CD4-positive, alpha-beta T cell treated with Interleukin-17A for 4 hours (primary cell): ENCODE measurements at regions not wholly inside any gene's neighbourhood (a gene's known extent, or its start where the extent isn't known, plus 50 kb on each side); places are given as distances from the start of the nearest gene placed in this dataset.
A peak's percentile ranks its signal among the peaks of the same experiment; 100 is the strongest.

Experiments used
- DNase-seq: peaks from one replicate; pipeline ENCODE4 v3.0.0-alpha.2; 2020; ENCODE audit warnings: mixed read lengths

DNA sequence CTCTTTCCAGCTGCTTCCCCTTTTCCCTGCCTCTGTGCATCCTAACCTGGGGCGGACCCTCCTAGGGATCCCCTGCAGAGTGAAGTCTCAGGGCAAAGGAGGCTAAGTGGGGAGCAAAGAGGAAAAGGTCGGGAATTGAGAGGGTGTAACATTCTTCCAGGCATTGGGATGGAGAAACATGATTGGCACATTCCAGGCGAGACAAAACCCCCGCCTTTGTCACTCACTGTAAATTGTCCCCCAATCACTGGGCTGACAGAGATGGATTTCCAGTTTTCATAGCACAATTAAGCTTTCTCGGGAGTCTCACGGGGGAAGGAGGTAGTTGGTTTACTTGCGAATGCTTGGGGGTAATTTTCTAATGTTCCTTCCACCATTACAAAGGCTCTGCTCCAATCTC, 74.9 kb downstream of the MIAT start:
- DNase-seq = no peak

DNA sequence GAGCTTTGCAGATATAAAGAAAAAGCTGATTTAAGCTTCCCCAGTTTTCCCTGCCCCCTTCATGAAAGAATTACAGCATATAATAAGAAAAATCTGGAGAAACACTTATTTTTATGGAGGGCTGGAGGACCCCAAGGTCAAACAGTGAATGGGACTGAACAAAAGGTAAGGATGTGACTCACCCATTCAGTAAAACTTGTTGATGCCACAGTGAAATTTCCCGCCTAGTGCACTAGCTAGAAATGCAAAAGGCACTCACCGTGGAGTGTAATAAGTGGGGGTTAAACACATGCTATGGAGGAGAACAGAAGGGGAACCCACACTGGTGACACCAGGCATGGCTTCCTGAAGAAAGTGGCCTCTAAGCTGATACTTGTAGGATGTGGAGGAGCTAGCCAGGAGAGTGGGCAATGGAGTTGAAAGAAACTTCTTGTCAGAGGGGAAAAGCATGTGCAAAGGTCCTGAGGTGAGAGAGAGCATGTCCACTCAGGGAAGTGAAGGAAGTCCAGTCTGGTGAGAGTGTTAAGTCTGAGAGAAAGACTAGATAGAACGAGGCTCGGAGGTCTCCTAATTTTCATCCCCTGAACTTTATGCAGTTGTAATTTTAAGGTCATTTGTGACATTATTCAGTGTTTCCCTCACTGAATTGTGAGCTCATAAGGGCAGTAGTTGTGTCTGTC, 77.1 kb downstream of the MIAT start:
- no peak for DNase-seq

DNA sequence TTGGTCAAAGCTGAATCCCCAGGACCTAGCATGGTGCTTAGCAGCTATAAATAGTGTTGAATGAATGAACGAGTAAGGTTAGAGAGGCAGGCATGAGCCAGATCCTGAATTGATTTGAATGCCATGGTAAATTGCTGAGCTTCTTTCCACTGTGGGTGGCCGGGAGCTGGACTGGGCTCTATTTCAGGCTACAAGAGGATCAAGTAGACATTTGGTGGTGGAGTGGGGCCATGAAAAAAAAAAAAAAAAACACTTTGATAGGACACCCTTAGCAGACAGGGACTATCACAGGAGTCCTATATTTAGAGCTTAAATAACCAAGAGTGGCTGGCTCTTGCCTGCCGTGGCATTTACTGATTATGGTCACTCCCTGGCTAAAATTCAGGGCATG, 77.6 kb downstream of the MIAT start:
- DNase-seq = no peak

DNA sequence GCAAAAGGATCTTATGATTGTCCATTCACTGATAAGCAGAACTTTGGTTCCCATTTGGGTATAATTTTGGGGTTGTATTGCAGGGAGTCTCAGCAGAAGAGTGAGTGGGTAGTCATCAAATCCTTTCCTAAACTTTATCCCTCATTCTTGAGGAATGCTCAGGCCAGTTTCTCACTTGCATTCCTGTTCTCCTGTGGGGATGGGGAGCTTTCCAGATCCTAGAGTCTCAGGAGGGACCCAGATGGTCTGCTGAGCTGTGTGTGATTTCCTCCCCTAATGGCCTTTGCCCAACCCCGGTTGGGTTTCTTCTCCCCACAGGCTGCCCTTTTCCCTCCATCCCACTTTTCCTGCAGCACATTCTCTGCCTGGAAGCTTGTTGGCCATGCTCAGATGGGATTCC, 79.9 kb downstream of the MIAT start:
- DNase-seq = no peak

DNA sequence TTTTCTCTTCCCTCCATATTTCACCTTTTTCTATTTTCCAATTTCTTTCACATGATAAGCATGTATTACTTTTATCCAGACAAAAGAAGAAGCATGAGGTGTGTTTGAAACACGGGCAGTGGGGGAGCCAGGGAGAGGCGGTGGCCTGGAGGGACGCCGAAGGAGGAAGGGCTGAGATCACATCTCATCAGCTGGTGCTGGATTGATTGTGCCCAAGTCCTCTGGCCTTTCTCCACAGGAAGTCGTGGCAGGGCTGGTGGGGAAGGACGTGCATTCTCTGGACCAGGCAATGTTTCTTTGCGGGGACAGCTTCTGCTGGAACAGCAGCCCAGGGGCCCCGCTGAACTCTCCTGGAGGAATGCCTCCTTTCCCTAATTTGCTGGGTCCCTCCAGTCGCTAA, 82.9 kb downstream of the MIAT start:
- no peak for DNase-seq

DNA sequence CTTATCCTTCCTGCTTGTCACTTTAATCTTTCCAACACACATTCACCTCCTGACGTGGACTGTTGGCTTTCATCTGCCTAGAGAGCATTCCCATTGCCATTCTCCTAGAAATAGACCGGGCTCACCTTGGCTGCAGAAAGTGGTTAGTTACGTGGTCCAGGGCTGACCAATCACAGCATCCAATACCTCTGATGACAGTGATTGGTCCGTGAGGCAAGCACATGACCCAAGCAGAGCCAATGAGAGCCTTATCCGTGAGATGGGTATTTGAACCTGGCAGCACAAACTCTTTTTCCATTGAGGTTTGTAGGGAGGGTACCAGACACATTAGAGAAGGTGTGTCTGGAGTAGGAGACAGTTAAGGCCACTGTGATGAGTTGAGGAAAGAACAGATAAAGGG, 85.8 kb downstream of the MIAT start:
- no peak for DNase-seq

DNA sequence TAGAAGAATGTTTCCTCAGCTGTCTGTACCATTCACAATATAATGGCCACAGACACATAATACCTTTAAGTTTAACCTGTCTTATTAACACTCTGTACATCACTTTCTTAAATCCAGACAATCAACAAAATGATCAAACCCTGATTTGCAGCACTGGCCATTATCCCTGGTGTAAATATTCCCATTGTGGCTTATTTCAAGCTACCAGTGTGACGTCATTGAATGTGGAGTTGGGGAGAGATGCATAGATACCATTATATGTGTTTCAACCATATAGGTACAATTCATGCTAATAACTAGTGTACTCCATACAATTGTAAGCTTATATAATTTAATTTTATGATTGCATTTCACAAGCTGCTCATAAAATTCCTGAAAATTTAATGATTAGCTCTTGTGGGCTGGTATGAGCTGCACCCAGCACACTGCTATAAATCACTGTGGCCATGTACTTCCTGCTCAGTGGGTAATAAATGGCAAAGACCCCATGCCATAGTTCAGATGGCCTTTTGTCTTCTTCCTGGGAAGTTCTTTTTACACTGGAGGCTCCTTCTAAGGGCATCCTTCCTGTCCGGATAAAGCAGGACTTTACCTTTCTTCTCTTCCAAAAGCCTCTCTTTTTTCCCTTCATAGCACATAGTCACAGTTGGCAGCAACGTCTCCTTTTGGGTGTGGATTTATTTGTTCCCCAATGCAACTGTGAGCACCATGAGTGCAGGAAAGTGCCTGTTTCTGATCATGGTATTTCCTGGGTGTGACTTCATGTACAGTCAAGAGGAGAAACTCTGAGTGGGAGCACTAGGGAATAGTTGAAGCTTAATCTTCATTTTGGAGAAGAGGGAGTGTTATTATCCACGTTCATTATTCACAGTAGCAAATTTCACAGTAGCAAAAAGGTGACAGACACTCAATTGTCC, 87.8 kb downstream of the MIAT start:
- DNase-seq = no peak

DNA sequence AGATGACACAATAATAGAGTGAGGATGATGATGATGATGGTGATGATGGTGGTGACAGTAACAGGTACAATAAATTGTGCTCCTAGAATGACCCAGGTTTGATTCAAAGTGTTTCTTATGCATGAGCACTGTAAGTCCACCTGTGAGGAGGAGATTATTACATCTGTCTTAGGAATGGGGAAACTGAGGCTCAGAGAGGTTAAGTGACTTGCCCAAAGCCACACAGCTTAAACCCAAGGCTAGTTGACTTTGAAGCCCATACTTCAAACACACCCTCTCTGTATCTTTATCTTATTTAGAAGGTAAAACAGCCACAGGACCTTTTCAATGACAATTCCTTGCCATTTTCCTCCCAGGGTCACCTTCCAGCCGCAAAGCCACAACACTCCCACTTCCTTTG, 88.9 kb downstream of the MIAT start:
- no peak for DNase-seq

DNA sequence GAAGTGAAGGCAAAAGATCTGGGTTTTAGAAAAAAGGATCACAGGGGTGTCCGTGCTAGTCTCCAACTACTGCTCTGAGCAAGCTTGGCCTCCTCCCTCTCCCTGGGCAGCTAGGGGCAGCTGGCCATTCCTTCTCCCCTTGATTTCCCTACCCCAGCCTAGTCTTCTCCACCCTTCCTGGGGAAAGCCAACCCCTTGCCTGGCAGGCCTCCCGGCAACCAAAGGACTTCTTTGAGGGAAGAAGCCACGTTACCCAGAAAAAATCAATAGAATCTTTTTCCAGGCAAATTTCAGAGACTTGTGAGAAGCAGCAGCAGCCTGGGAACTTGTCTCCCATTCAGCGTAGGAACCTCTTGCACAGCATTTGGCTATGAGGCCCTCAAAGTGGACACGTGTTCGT, 91.5 kb downstream of the MIAT start:
- no peak for DNase-seq

DNA sequence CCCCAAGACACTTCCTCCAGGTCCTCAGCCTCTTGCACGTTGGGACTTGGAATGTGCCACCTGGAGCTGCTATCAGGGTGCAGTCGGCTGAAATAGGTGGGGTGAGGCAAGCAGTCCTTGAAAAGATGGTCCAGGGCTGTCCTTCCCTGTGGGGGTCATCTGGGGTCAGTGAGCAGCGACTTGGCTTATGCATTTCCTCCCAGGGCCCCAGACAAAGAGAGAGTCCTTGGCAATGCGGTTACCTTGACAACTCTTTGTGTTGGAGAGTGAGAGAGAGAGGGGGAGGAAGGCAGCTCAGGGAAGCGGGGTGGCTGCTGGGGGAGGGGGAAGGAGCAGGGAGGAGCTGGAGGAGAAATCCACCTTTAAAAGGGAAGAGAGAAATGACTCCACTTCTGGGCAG, 93.8 kb downstream of the MIAT start:
- DNase-seq = no peak

DNA sequence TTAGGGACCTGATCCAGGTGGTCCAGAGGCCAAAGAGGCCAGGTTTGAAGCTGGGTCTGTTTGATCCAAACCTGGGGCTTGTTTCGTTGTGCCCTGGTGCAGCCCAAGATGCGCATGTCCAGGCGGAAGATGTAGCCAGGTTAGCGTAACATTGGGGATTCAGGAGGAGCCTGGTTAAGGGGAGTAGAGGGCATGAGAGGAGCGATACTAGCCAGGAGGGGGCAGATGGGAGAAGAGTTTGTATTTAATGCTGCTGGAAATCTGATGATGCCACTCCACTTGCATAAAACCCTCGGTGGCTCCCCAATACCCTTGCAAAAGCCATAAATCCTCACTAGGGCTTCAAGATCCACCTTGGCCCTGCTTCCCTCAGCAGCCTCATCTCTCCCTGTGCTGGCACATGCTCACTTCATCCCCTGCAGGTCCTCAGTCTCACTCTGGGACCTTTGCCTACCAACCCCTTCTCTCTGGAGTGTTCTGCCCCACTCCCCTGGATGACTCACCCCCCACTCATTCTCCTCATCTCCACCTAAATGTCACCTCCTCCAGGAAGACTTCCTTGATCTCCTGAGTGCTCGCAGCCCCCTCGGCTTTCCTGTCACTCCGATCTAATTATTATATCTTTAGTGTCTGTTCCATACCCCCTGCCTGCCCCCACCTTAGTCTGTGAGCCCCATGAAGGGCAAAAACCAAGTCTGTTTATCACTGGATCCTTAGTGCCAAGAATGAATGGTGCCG, 95.9 kb downstream of the MIAT start:
- no peak for DNase-seq

DNA sequence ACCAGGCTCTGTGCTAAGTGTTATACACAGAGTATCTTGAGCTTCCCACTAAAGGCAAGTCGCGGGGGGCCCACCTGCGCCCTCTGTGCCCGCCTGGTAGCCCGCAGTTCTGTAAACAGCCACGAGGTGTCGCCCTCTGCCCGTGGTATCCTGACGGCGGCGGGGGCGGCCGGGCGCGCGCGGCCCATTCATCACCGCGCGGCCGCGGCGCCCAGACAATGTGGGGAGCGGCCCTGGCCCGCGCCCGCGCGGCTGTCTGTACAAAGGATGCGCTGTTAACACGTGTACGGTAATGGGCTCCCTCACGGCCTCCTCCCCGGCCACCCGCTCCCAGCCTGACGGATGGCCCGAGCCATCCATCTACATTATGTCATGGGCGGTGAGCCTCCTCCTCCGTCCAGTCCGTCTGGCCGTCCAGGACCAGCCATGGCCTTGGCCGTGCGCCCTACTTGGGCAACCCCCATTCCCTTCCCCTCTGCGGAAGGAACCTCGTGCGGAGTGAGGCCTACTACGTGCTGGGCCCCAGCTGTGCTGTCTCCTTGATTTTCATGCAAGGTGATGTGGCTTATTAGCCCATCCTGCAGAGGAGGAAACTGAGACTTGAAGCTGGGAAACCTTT, 99.4 kb downstream of the MIAT start:
- DNase-seq = peak; percentile 29

DNA sequence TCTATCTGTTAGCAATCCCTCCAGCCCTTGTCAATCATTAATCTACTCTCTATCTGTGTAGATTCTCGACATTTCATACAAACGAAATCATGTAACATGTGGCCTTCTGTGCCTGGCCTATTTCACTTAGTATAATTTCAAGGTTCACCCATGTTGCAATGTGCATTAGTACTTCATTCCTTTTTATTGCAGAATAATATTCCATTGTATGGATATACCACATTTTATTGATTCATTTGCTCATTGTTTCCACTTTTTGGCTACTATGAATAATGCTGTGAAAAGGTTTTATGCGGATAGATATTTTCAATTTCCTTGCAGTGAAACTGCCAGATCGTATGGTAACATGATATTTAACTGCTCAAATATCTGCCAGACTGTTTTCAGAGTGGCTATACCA, 100.1 kb downstream of the MIAT start:
- no peak for DNase-seq

DNA sequence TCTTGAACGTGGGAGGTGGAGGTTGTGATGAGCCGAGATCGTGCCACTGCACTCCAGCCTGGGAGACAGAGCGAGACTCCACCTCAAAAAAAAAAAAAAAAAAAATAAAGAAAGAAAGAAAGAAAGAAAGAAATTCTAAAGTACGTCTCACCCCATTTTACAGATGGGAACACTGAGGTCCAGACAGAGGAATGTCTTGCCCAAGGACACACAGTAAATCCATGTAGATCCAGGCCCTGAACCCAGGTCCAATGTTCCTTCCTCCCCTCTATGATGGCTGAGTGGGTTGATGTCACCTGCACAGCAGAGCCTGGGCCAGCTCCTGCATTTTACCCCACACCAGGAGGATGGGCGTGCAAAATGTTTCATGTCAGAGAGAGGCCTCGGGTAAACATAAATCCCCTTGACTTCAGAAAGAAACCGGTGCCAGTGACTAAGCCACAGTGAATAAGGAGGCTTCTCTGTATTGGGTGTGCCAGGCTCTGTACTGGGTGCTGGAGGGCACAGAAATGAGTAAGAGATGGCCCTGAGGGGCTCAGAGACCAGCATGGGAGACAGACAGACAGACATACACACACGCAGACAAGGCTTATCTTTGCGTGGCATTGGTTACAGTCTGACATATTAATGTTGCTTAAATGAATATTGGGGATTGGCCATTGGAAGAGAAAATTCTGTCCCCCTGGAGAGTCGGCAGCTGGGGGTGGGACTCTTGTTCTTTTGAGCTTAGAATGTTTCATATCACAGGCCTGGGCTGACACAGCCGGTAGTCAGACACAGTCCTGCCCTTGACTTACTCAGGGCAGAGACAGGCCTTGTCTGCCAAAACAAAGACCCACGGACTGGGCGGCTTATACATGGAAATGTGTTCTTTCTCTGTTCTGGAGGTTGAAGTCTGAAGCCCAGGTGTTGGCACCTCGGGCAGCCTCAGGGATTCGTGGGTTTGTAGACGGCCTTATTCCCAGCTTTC, 105.4 kb downstream of the MIAT start:
- DNase-seq = no peak

DNA sequence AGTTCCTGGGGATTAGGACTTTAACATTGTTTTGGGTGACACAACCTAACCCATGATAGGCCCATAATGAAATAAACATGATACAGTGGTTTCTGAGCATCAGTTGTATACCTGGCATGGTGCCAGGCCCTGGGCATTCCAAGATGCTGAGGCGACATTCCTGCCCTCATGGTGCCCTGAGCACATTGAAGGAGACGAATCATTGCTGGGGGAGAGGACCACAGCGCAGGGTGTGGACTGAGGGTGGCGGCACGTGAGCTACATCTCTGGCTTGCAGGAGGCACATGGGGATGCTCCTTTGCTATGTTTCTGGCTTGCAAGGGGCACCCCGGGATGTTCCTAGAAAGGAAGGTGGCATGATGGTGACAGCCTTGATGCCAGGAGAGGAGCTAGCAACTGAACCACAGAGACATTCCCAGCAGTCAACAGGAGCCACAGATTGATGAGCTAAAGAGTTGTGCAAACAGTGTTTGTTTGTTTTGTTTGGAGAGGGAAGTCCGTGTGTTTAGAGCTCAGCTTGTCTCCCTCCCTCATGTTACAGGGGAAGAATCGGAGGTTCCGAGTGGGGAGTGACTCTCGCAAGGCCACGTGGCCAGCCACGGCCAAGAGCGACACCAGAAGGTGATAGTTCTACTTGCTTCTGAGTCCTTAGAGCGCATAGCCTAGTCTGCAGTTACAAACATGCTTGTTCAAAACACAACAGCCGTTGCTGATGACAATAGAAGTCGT, 106.4 kb downstream of the MIAT start:
- no peak for DNase-seq

DNA sequence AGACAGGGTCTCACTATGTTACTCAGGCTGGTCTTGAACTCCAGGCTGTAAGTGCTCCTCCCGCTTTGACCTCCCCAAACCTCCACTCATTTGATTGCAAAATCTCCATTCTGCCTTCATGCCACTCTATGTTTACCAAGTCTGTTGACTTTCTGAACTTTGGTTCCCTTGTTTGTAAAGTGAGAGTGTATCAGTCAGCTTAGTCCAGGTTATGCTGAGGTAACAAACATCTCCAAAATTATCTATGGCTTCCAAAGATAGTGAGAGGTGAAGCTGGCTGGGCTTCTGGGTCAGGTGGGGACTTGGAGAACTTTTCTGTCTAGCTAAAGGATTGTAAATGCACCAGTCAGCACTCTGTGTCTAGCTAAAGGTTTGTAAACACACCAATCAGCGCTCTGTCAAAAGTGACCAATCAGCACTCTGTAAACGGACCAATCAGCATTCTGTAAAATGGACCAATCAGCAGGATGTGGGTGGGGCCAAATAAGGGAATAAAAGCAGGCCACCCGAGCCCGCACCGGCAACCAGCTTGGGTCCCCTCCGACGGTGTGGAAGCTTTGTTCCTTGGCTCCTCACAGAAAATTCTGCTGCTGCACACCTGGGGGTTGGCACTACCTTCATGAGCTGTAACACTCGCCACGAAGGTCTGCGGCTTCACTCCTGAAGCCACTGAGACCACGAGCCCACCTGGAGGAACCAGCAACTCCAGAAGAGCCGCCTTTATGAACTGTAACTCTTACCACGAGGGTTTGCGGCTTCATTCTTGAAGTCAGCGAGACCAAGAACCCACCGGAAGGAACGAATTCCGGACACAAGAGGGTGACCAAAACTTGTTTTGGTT, 109.3 kb downstream of the MIAT start:
- no peak for DNase-seq

DNA sequence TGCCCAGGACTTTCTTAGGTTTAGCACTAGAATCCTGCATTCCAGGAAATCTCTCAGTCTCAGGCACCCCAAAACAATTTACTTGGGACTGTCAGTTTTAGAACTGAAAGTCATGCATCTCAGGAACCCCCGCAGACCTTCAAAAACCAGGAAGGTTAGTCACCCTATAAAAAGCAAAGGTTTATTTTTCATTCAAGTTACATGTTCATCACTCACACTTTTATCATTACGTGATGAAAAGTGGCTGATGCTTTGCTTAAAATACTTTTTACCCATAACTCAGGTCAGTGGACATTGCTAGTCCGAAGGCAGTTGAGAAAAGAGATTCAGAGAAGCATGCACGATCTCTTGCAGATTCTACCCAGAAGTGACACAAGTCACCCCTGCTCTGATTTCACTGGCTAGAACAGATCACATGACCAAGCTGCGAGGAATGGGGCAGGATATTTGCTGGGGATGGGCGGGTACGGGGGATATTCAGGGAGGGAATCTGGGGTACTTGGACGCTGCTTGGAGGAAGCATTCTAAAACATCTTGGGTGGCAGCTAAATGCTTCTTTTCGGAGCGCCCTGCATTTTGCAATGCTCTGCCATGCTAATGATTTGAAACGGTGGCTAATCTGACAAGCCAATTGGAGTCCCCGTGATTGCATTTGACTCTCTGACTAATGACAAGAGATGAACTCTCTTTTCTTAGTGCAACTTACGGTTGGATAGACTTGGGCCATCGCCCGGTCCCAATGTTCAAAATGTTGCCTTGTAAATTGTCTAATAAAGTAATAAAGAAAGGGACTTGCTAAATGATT, 110.2 kb downstream of the MIAT start:
- DNase-seq = no peak

DNA sequence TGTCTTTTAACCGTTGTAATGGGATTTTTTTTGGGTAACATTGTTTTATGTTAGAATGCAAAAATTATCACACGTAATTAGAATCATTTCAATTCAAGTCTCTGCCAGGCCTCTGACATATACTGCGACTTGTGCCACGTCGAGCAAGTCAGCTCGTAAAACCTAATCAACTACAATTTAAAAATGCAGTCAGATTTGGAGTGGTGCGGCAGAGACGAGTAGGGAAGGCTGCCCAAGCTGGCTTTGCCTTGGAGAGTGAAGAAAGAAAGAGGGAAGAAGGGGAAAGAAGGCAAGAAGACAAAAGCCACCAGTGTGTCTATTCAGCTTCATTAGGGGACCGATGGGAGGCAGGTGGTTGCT, 110.7 kb downstream of the MIAT start:
- no peak for DNase-seq

DNA sequence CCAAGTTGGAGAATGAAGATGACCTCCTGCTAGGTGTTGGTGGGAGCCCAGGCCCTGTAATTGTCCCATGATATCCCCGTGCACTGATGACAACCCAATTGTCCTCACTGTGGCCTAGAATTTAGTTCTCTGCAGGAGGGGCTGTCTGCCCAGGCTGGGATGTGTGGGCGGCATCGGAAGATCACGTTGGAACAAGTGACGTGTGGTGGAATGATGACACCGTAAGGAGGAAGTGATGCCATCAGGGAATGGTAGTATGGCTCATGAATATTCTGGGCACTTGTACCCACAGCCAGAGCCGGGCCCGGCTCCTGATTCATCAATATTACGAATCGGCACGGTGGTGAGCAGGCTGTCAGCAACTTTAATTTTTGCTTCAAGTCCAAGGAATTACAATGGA, 111.6 kb downstream of the MIAT start:
- no peak for DNase-seq

DNA sequence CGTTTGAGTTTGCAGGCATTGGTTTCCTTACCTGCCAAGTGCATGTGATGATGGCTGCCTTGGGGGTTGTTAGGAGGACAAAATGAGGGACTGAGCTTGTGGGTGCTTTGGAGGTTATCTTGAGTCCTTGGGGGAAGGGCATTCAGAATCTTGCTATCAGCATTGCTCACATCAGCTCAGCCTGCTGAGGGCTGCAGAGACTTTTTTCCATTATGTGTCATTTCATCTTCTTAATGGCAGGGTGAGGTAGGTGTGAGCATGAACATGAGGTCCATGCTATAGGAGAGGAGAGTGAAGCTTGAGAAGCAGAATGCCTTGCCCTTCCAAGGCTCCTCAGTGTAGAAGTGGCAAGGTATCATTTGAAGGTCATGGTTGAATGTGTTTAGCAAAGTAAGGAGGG, 112.3 kb downstream of the MIAT start:
- no peak for DNase-seq
